Transverse colon (tissue), 3 donors: ENCODE measurements at regions not wholly inside any gene's neighbourhood (a gene's known extent, or its start where the extent isn't known, plus 50 kb on each side); places are given as distances from the start of the nearest gene placed in this dataset.

ENCODE experiments used
- CTCF ChIP-seq, 5 experiments: fragments of 200-600 bp in 3 of 5; fragments of 450-650 bp in 2 of 5; sonication (generic) in 3 of 5; IDR thresholded peaks; 1 replicate in 2 of 5; 2 replicates in 3 of 5; pipeline ENCODE4 v1.5.1; 2016 to 2017; ENCODE audit warnings: antibody characterized with exemption in 5 of 5, inconsistent platforms in 3 of 5, mild to moderate bottlenecking in 2 of 5, moderate library complexity in 1 of 5
- EP300 ChIP-seq: sonication (generic); formaldehyde crosslinking; IDR thresholded peaks from one replicate; pipeline ENCODE4 v1.6.1; 2017; ENCODE audit warnings: antibody characterized with exemption, low read depth
- POLR2A ChIP-seq: fragments of 450-650 bp; IDR thresholded peaks from one replicate; pipeline ENCODE4 v1.6.1; 2016; ENCODE audit warnings: antibody characterized with exemption, mild to moderate bottlenecking, moderate library complexity

GRCh38 chr6:40028449-40028848 is 94.2 kb upstream of the MOCS1 start:
- TF ChIP-seq CTCF (IDR thresholded peaks at IDR 0.05): no peak
- no peak for TF ChIP-seq POLR2A
- no peak for TF ChIP-seq EP300
